ENCODE measurements at regions not wholly inside any gene's neighbourhood (a gene's known extent, or its start where the extent isn't known, plus 50 kb on each side); places are given as distances from the start of the nearest gene placed in this dataset.
"Not testable (repeated sequence)": the region's sequence is repeated elsewhere in the genome, so short reads cannot be mapped to it uniquely, and the experiment has no call there.

DNA sequence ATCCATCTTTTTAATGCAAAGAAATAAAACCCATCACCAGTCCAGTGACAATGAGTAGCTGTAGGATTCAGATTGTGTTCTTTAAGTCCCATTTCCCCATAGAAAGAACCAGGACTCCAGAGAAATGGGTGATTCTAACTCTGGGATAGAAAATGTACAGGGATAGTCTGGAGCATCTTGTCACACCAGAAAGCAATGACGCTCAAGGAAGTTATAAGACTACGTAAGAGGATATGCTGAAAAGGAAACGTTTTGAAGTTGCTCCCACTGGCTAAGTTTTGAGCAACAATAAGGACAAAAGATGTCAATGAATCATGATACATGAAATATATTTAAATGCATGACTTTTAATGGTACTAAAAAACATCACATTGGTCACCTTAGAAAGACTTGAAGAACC, 360.1 kb downstream of the DLEU7 start:
- DNase-seq (ENCODE audit: low spot score) = no peak

DNA sequence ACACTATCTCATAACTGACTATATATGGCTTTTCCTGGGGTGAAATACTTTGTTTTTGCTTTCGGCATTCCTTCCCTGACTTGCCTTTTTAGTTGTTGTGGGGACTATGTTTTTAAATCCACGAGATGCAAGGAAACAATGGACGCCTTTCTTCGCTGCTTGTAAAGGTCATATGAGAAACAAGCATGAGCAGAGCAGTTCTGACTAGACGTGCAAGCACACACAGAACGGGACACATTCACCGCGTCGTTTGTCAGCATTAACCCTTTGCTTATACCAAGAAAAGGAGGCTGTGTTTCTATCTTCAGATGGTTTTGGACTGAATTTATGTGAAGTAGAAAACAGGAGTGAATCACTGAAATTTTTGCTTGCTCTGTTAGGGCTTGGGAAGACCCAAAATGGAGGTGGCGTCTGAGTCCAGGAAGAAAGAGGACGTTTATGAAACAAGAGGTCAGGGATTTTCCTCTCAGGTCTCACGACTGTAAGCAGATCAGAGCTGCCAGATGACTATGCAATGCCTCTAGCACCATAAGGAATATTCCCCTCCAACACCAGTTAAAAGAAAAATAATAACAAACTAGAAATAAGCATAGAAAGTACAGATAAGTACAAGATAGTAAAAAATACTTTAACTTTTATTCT, 358.9 kb downstream of the DLEU7 start:
- DNase-seq (ENCODE audit: low spot score) = no peak

DNA sequence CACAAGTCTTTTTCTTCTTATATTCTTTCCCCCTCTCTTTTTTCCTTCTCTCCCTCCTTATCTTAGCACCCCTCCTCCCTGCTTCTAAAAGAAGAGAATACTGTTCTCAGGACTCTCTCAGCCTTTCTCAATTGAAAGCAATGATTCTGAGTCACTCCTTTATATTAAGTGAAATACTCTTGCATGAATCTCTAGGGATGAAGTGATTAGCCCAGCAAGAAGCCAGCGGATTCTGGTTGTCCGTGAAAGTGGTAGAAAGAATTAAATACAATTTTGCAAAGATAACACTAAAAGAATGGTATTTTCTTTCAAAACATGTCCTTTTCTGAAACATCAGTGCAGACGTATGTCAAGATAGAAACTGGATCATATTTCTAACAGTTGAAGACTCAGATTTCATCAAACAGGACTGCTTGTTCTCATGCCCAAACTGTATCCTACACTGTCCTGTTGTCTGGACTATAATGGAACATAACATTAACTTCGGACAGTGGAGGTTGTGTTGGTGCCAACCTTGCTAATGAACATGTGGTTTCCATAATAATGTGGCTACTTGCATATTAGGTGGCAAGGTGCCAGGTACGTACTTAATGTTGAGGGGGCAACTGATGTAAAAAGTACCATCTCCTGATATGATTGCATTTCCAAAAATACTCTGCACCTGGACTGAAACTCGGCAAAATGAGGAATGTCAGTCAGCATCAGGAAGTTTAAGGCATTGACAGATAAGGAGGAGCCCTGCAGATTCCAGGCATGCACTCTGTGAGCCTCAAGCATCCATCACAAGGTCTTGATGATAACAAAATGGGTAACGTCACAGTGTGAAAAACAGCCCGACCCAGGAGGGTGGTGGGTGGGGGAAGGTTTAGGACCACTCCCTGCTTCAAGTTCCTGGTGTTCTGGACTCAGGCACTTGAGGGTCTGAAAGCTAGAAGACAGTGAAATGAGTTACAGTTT, 357.2 kb downstream of the DLEU7 start:
- peak; percentile 85 for DNase-seq (ENCODE audit: low spot score)

- DNase-seq (ENCODE audit: low spot score) = no peak
Measured at GRCh38 chr13:50493683-50494082, 349.8 kb downstream of the DLEU7 start.

DNA sequence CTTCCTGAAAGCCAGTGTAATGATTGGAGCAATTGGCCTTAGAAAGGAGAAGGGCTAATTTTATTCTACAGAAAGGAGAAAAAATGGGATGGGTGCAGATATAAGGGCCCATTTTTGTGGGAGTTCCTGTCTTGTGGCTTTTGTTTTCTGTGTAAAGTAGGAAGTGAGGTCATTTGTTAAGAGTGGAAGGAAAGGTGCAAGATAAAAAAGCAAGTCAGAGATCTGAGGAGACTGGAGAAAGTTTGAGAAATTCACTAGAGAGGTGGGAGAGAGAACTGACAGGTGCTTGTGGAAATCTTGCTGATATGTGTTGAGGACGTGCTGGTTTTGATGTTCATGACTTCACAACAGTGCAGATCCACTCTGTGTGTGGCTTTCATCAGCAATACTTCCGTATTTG, 349.4 kb downstream of the DLEU7 start:
- DNase-seq (ENCODE audit: low spot score) = no peak

- DNase-seq (ENCODE audit: low spot score) = not testable (repeated sequence)
Measured at GRCh38 chr13:50503212-50503611, 340.3 kb downstream of the DLEU7 start.

GRCh38 chr13:50509167-50509566, 334.3 kb downstream of the DLEU7 start:
- DNase-seq (ENCODE audit: low spot score) = no peak

- DNase-seq (ENCODE audit: low spot score) = no peak
Measured at GRCh38 chr13:50509771-50510441, 333.6 kb downstream of the DLEU7 start.

DNA sequence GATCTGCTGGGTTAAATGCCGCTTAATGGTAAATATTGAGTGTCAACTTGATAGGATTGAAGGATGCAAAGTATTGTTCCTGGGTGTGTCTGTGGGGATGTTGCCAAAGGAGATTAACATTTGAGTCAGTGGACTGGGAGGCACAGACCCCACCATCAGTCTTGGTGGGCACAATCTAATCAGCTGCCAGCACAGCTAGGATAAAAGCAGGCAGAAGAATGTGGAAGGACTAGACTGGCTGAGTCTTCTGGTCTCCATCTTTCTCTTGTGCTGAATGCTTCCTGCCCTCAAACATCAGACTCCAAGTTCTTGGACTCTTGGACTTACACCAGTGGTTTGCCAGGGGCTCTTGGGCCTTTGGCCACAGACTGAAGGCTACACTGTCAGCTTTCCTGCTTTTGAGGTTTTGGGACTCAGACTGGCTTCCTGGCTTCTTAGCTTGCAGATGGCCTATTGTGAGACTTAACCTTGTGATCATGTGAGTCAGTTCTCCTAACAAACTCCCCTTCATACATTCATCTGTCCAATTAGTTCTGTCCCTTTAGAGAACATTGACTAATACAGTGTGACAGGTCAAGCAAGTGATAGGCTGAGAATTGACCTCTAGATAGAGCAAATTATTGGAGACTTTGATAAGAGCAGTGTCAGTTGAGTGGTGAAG, 332.5 kb downstream of the DLEU7 start:
- not testable (repeated sequence) for DNase-seq (ENCODE audit: low spot score)

DNA sequence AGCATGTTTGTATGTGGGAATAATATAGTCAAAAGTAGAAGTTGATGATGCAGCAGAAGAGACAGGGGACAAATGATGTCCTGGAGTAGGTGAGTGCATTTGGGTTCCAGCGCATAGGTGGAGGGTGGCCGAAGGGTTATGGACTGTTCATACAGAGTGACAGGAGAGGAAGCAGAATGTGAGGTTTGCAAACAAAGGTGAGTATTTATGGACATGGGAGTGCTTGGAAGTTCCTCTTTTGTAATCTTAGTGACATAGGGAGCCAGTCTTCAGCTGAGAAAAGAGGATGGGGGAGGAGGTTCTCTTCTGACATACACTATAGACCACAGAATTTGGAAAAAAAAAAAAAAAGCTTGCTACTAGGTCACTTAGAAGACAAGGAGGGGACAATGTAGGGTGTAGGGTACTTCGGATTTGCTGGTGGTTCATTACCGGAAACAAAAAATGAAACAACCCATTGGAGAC, 331.6 kb downstream of the DLEU7 start:
- no peak for DNase-seq (ENCODE audit: low spot score)

DNA sequence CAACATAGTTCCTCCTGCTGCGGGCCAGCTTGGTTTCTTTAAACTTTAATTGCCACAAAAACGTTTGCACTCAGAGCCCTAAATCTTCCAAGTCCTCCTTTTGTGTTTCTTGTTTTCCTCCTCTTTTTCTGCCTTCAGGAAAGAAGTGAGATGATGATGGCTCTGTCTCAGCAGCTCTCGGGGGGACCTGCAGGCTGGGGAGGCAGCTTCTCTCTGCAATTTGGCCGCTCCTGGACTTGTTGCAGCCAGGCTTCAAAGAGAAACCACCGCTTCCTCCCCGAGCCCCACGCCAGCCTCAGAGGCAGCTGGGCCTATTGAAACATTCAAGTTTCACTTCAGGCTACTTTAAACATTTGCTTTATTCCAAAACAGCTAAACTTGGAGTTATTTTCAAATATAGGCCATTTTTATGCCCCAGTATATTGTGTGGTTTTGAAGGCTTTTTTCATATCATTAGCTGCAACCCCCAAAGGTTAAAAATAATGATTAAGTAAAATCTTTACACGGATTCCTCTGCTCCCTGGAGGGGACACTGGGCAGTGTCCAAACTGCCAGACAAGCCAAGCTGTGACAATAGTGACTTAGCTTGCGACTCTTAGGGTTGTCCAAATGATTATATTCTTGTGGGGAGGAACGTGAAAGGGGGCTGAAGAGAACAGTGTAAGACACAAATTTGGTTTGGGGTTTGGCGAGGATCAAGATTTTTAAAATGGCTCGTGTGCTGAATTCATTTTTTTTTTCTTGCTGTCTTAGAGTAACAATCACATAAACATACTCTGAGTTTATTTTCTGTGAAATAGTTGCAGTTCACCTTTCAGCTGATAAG, 330.8 kb downstream of the DLEU7 start:
- DNase-seq (ENCODE audit: low spot score) = peak; percentile 72

DNA sequence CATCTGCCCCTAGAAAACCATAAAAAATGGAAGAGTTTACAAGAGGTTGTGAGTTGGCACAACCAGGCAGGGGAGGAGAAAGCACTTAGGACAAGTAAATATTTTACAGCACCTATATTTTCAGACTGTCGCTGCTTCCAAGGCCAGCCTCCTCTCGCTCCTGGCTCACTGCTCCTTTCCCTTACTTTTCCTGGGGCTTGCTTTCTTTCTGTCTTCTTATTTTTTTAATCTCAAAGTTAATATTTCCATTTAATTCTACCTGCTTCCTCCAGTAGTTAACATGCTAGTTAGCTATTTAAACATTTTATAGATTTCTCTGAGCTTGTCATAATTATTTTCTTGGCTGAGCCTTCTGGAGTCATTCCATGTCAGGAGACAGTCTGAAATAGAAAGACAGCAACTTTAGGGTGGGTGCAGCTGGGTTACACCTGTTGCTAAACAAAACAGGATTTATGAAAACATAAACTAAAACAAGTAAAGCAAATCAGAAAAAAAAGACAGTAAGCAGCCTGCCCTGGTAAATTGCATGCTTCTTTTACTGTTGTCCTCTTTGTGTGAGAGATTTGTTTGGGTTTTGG, 330.1 kb downstream of the DLEU7 start:
- DNase-seq (ENCODE audit: low spot score) = no peak

DNA sequence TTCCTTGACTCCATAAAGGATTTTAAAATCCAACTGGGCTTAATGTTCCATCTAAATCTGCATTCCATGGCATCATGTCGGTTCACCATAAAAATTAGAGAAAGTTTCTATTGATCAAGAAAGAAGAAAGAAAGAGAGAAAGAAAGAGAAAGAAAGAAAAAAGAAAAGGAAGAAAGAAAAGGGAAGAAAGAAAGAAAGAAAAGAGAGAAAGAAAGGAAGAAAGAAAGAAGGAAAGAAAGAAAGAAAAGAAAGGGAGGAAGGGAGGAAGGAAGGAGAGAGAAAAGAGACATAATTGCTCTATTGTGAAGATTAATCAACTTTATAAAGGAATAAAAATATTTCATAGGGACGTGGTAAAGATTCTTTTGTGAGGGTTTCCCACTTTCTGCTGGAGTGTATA, 329.2 kb downstream of the DLEU7 start:
- DNase-seq (ENCODE audit: low spot score) = no peak

- no peak for DNase-seq (ENCODE audit: low spot score)
Measured at GRCh38 chr13:50518131-50518530, 325.4 kb downstream of the DLEU7 start.

DNA sequence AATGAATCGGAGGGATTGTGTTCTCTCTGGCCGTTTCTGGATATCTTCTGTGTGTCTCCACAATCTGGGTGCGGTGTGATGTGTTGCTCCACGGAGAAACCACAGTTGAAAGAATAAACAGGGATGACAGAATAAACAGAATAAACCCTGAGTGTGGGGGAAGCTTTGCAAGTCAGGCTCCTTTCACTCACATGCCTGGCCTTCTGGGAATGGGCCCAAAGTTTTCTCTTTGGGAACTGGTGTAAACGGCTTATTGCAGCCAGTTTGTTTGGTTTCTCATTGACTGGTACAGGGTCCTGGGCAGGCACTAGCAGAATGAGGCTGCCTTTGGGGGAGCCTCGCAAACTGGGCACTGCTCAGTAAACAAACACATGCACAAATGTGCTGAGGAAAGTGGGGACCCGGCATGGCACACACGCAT, 324.7 kb downstream of the DLEU7 start:
- peak; percentile 44 for DNase-seq (ENCODE audit: low spot score)

GRCh38 chr13:50519866-50520265, 323.6 kb downstream of the DLEU7 start:
- DNase-seq (ENCODE audit: low spot score) = no peak

DNA sequence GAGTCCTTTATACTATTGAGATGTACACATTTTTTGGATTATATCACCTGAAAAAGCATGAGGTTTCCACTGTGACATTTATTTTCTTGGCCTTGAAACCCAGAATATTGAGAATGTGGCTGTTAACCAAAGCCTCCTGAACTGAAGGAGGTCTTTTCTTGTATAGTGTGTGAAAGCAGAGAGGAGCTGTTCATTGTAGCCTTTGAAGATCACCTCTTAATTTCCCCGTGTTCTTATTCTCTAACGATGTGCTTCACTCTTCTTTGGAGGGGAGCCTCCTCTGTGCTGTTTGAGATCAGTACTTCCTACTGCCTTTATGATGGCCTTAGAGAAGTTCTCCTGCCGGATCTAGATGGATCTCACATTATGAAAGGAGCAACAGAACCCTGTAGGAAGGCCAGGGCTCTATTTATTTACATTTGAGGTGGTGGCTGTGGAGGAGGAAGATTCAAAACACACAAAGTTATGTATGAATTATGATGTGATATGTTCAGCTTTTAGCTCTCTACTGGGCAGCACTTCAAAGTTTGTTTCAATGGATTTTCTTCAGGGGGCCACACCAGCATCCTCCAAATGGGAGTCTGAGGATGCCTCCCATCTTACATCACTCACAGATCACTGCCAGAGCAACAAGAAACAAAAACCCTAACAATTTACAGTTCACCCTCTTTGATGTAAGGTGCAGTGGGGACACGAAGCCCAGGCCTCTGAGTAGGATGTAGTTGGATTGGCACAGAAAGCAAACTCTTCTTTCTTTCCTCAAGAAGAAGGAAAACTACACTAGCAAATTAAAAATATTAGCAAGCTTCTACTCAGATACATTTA, 322.3 kb downstream of the DLEU7 start:
- no peak for DNase-seq (ENCODE audit: low spot score)

- DNase-seq (ENCODE audit: low spot score) = peak; percentile 85
Measured at GRCh38 chr13:50521831-50522149, 321.7 kb downstream of the DLEU7 start.

GRCh38 chr13:50522506-50522905, 321.0 kb downstream of the DLEU7 start:
- no peak for DNase-seq (ENCODE audit: low spot score)

DNA sequence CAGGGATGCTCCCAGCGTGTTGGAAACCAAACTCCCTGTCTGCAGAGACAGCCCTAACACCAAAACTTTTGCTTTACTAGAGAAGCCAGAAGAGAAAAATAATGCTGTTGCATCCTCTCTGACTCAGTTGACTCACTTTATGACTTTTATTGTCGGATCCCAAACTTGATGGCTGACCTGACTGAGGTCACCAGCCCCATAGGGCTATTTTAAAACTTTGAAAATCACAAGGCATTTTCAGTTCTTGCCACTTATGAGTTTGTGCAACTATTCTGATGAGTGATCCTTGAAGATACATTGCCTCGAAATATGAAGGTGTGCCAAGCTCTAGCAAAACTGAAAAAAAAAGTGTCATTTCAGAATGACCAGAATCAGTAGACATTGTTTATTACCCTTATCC, 320.2 kb downstream of the DLEU7 start:
- DNase-seq (ENCODE audit: low spot score) = no peak

All from umbilical cord (tissue), 1 donor.